ENCODE measurements at regions not wholly inside any gene's neighbourhood (a gene's known extent, or its start where the extent isn't known, plus 50 kb on each side); places are given as distances from the start of the nearest gene placed in this dataset.
A peak's percentile ranks its signal among the peaks of the same experiment; 100 is the strongest.

- DNase-seq (ENCODE audit: low read depth, low spot score) (peak; percentile 98), FAIRE-seq (peak; percentile 63)
- Histone ChIP-seq H4K20me1 (replicated peaks; ENCODE audit: control insufficient read depth, extremely low read depth, insufficient read depth, low read length) (no peaks in the 10 kb centered on the region), H3K4me1 (ENCODE audit: control insufficient read depth, extremely low read depth, insufficient read depth, low read length) (peaks cover 49% of the 10 kb centered on the region), H3K9me3 (replicated peaks; ENCODE audit: control insufficient read depth, insufficient read depth, low read length) (no peaks in the 10 kb centered on the region), H3K27me3 (ENCODE audit: control insufficient read depth in 2 of 2, insufficient read depth in 2 of 2, low read length in 2 of 2) (no peaks in the 10 kb centered on the region), H3K79me2 (ENCODE audit: control insufficient read depth, insufficient read depth, low read length) (no peaks in the 10 kb centered on the region), H3K4me2 (ENCODE audit: insufficient read depth, low read length) (peak overlapping the region; percentile 83), H3K36me3 (ENCODE audit: control insufficient read depth in 2 of 2, extremely low read depth in 1 of 2, insufficient read depth in 2 of 2, low read length in 2 of 2) (no peaks in the 10 kb centered on the region), H3K9me1 (replicated peaks; ENCODE audit: control insufficient read depth, extremely low read depth, insufficient read depth, low read length) (no peaks in the 10 kb centered on the region), H3K27ac (ENCODE audit: insufficient read depth, low read depth, low read length) (peak overlapping the region; percentile 89), H2AFZ (ENCODE audit: low read depth, low read length) (no peak overlapping the region), H3K4me3 (replicated peaks in 1 of 3; ENCODE audit: insufficient read depth in 1 of 3, low read depth in 1 of 3, low read length in 3 of 3) (no peak overlapping the region), H3K9ac (replicated peaks; ENCODE audit: extremely low read depth, insufficient read depth, low read length) (peak overlapping the region; percentile 58)
- POLR2A ChIA-PET = interaction anchor here (0.6 to 0.8 kb wide), 4 partner anchors 10 to 373 kb away, joined by 3 to 9 read pairs (median 4); no protein-coding TSS in a partner anchor
- TF ChIP-seq MAX (IDR thresholded peaks at IDR 0.05; ENCODE audit: insufficient read depth, insufficient read length) (peak; percentile 20), EZH2 (IDR thresholded peaks at IDR 0.05; ENCODE audit: borderline replicate concordance, low read depth, low read length, severe bottlenecking) (no peak), JUN (IDR thresholded peaks at IDR 0.05; ENCODE audit: borderline replicate concordance, insufficient read depth, insufficient read length, low read depth) (peak; percentile 100), POLR2A (IDR thresholded peaks at IDR 0.05; ENCODE audit: low read depth, low read length) (peak; percentile 90), FOS (IDR thresholded peaks at IDR 0.05; ENCODE audit: borderline replicate concordance, insufficient read depth, low read length) (peak; percentile 96), CTCF (IDR thresholded peaks at IDR 0.05; ENCODE audit: extremely low read depth in 1 of 2, insufficient read depth in 1 of 2, low read depth in 1 of 2, low read length in 2 of 2) (no peak), GATA2 (IDR thresholded peaks at IDR 0.05; ENCODE audit: insufficient read depth, insufficient read length, low read depth, low read length) (peak; percentile 97), MYC (IDR thresholded peaks at IDR 0.05; ENCODE audit: low read depth, low read length) (no peak), POLR2AphosphoS5 (IDR thresholded peaks at IDR 0.05; ENCODE audit: insufficient read depth, low read depth, low read length) (peak; percentile 92)
- CTCF ChIA-PET = interaction anchor here (0.6 to 1.1 kb wide), 10 partner anchors 9 to 373 kb away, joined by 3 to 6 read pairs (median 3); partner anchors contain the start of gene KCTD12
- BruUV-seq (replicated peaks) = no TSS peak
- intact Hi-C loops (cut with micrococcal nuclease) = loop anchor here (1.0 to 5.0 kb wide), 10 partner anchors 38 to 1510 kb away; partner anchors contain the start of gene KCTD12
- dilution Hi-C loops (cut with MboI; ENCODE audit: extremely low pct_ligation_motif_present, low sequenced_read_pairs) = no loop called here
Measured at GRCh38 chr13:76512721-76513145, 373.5 kb downstream of the KCTD12 start.

Data from endothelial cell of umbilical vein (primary cell).